ENCODE measurements at regions not wholly inside any gene's neighbourhood (a gene's known extent, or its start where the extent isn't known, plus 50 kb on each side); places are given as distances from the start of the nearest gene placed in this dataset.
"Not testable (repeated sequence)": the region's sequence is repeated elsewhere in the genome, so short reads cannot be mapped to it uniquely, and the experiment has no call there.

DNA sequence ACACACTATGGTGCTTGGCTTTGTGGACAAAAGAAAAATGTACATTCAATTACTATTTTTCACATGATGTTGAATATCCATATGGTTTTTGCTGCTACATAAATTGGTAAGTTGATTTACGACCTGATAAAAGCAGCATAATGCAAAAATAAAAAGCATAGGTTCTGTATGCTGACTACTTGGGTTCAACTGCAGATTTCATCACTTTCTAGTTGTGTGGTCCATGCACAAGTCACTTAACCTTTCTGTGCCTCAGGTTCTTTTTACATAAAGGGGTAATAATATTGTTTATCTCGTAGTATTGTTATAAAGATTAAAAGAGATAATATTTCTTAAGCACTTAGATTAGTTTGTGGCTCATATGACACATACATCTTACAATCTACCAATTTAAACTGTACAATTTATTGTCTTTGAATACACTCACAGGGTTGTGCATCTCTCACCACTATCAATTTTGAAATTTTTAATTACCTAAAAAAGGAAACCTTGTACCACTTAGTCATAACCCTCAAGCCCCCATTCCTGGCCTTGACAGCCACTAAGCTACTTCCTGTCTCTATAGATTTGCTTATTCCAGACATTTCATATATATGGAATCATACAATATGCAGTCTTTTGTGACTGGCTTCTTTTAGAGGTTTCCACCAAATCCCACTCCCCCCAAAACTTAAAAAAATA lies 1443.9 kb downstream of the SUCLG1 start:
- no peak overlapping the region for H3K4me3 ChIP-seq (ENCODE audit: low read depth, low read length)
- DNase-seq (ENCODE audit: low read depth): no peak

DNA sequence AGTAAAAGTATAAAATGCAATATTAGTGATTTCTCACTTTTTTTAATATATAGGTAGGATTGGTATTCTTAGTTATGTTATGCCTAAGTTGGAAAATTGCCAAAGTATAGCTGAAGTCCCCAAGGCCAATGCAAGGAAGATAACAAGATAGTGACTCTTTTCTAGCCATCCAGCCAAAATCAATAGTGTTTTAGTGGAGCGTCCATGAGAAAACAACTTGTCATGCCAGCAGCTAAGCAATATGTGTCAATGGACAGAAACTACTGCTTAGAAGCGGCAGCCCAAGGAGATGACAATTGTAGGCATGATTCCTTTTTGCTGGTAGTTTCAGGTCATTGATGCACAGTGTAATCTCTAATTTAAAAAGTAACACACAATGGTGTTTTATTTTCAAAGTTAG lies 1444.6 kb downstream of the SUCLG1 start:
- no peak overlapping the region for H3K4me3 ChIP-seq (ENCODE audit: low read depth, low read length)
- no peak for DNase-seq (ENCODE audit: low read depth)

DNA sequence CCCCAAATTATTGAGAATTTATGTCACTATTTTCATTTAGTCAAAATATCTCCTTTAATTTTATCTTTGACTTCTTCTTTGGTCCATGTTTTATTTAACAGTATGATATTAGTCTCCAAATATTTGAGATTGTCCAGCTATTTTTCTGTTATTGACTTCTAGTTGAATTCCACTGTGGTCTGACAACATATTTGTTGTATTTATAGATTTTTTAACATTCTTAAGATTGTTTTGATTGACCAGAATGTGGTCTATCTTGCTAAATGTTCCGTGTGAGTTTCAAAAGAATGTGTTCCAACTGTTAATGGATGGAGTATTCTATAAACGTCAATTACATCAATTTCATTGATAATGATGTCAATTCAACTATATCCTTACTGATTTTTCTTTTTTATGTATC lies 1452.1 kb downstream of the SUCLG1 start:
- no peak for DNase-seq (ENCODE audit: low read depth)
- no peak overlapping the region for H3K4me3 ChIP-seq (ENCODE audit: low read depth, low read length)

DNA sequence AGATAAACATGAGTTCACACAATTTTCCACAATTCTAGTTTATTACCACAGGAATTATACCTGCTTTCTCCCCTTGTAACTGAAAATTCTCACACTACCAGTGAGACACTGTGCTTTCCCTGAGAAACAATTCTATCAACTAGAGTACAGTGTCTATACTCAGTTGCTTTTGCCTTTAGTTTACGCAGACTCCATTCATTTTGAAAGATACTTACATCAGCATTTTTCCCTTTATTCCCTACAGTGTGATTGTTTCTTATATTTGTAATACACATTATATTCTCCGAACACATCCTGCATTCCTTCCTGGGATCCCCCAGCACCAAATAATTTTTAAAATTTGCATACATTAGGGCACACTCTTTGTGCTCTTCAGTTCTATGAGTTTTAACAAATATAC lies 1455.5 kb downstream of the SUCLG1 start:
- no peak for DNase-seq (ENCODE audit: low read depth)
- no peak overlapping the region for H3K4me3 ChIP-seq (ENCODE audit: low read depth, low read length)

DNA sequence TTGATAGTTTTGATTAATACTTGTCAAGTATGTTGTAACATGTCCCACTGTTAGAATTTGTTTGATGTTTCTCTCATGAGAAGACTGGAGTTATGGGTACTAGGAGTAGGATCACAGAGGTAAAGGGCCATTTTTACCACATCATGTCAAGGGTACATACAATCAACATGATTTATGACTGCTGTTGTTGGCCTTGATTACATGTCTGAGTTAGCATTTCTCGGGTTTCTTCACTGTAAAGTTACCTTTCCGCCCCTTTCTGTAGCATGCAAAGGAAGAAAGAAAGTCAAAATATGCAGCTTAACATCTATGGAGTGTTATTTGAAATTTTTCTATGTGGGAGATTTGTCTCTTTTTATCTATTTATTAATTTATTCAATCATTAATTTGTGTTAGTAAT lies 1456.4 kb downstream of the SUCLG1 start:
- H3K4me3 ChIP-seq (ENCODE audit: low read depth, low read length): no peak overlapping the region
- DNase-seq (ENCODE audit: low read depth): no peak

DNA sequence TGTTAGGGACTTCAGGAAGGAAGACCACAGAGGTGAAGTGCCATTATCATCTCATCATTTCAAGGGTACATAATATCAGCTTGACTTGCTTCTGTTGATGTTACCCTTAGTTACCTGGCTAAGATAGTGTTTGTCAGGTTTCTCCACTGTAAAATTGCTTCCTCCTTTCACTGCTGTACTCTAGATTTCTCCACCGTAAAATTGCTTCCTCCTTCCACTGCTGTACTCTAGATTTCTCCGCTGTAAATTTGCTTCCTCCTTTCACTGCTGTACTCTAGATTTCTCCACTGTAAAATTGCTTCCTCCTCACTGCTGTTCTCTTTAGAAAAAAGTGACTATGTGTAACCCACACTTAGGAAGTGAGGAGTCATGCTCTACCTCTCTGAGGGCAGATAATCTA lies 1460.3 kb downstream of the SUCLG1 start:
- DNase-seq (ENCODE audit: low read depth): no peak
- no peak overlapping the region for H3K4me3 ChIP-seq (ENCODE audit: low read depth, low read length)

DNA sequence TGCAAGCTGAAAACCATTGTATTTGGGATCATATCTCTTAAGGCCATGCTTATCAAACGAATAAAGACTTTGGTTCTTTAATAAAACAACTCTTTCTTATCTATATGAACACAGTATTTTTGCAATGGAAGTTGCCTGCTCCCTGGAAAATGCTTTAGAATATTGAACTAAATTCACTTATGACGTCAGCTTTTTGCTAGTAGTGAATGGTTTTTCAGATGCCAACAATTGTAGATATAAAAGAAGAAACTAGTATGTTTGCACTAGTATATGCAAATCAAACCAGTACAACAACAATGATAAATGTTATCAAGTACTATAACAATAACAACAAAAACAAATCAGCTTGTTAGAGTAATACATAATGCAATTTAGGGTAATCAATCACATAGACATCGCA lies 1462.9 kb downstream of the SUCLG1 start:
- no peak overlapping the region for H3K4me3 ChIP-seq (ENCODE audit: low read depth, low read length)
- DNase-seq (ENCODE audit: low read depth): no peak

DNA sequence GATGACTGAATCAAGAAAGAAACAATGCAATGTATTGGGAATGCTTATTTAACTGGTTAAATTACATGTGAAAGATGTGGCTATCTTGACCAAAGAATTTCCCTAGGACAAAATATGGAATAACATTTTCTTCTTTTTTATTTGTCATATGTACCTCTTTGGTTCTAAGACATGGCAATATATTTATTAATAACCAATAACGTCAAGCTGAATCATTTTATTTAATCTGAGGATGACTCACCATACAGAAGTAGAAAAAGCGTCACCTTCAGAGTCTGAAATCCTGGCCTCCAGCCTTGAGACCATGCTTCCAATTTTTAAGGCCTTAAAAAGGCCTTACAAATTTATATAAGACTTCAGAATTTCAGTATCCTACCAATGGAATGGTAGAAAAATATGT lies 1464.9 kb downstream of the SUCLG1 start:
- no peak overlapping the region for H3K4me3 ChIP-seq (ENCODE audit: low read depth, low read length)
- no peak for DNase-seq (ENCODE audit: low read depth)

DNA sequence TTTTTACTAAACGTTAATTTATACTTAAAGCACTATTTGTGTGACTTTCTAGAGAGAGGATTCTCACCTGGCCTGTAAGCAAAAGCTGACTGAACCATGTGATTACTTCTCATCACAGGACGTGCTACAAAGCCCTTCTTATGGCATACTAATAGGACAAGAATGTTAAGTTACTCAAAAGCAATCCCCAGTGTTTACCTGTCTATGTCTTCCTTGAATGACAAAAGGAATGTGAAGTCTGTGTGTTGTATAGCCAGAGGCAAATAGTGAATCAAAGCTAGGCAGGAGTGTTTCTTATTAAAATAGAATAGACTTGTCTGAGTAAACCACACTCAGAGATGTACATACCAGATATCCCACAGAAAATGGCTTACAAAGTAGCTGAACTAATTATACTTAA lies 1465.5 kb downstream of the SUCLG1 start:
- no peak for DNase-seq (ENCODE audit: low read depth)

DNA sequence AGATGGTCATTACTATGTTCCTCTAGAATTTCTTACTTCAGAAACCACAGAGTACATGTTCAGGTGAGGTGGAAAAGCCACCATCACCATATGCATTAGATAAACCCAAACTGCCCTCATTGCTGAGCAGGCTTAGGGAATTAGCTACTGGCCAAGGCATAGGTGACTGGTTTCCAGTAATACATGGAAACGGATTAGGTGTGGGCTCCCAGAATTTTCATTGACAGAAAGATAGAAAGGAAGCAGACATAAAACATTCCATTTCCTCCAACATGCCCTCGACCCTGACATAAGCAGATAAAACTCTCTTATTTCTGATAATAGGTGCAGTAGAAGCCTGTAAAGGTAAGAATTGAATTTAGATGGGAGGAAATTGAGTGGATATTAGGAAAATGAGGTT lies 1466.1 kb downstream of the SUCLG1 start:
- DNase-seq (ENCODE audit: low read depth): no peak
- H3K4me3 ChIP-seq (ENCODE audit: low read depth, low read length): no peak overlapping the region

More for the DNA sequence above, 1465.5 kb downstream of the SUCLG1 start:
- no peak overlapping the region for H3K4me3 ChIP-seq (ENCODE audit: low read depth, low read length)

DNA sequence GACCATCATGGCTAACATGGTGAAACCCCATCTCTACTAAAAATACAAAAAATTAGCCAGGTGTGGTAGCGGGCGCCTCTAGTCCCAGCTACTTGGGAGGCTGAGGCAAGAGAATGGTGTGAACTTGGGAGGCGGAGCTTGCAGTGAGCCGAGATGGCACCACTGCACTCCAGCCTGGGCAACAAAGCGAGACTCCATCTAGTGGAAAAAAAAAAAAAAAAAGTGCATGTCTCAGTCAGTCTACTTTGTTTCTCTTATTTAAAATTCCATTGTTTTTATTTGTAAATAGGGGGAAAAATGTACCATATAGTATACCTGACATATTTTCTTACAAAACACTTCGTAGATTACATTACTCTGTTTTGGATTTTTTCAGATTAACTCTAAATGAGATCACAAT lies 1471.4 kb downstream of the SUCLG1 start:
- not testable (repeated sequence) for H3K4me3 ChIP-seq (ENCODE audit: low read depth, low read length); DNase-seq (ENCODE audit: low read depth)

DNA sequence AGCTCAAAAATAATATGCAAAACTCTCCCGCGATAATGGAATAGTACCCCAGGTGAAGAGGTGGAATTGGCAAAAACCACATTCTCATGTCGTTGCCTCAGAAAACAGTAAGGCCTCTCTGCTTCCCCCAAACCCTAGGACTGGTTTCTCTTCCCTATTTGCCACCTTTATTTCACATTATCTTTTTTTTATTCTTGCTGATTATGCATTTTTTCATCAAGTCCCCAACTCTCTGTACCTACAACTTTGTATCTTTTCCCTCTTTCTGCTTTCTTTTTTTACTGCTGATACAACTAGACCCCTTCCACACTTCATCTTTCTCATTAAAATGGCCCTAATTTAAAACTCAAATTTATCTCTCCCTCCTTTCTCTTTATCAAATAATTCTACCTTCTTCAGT lies 1472.2 kb downstream of the SUCLG1 start:
- no peak overlapping the region for H3K4me3 ChIP-seq (ENCODE audit: low read depth, low read length)
- DNase-seq (ENCODE audit: low read depth): no peak

DNA sequence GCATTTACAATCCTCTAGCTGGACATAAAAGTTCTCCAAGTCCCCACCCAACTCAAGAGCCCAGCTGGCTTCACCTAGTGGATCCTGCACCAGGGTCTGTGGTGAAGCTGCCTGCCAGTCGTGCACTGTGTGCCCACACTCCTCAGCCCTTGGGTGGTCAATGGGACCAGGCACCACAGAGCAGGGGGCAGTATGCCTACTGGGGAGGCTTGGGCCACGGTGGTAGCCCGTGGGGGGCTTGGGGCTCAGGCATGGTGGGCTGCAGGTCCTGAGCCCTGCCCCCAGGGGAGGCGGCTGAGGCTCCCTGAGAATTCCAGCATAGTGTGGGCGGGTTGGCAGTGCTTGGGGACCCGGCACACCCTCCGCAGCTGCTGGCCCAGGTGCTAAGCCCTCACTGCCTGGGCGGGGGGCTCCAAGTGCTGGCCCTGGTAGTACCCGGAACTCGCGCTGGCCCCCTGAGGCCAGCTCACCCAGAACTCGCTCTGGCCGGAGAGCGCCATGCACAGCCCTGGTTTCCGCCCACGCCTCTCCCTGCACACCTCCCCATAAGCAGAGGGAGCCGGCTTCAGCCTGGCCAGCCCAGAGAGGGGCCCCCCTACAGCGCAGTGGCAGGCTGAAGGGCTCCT lies 1473.4 kb downstream of the SUCLG1 start:
- DNase-seq (ENCODE audit: low read depth): no peak
- no peak overlapping the region for H3K4me3 ChIP-seq (ENCODE audit: low read depth, low read length)

DNA sequence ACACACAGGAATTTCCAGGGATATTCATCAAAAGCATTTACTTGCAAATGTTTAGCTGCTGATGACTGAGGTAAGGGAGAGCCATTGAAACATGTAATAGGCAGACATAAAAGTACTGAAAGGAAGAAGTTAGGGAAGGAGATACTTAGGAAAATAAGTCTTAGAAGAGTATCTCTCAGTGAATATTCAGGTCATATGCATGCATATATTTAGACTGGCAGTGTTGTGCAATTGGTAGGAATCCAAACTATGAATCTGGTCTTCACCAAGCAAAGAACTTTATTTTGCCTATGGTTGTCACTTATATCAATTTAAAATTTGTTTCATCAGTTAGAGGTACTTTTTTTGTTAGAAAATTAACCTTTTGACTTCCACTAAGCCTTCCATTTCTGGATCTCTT lies 1490.7 kb downstream of the SUCLG1 start:
- DNase-seq (ENCODE audit: low read depth): no peak
- H3K4me3 ChIP-seq (ENCODE audit: low read depth, low read length): no peak overlapping the region

DNA sequence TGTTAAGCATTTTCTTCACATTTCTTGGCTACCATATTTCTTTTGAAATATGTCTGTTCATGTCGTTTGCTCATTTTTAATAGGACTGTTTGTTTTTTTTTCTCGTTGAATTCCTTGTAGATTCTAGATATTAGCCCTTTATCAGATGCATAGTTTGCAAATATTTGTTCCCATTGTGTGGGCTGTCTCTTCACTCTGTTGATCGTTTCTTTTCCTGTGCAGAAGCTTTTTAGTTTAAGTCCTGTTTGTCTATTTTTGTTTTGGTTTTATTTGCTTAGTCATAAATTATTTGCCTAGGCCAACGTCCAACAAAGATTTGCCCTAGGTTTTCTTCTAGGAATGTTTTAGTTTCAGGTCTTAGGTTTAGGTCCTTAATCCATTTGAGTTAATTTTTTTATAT lies 1494.7 kb downstream of the SUCLG1 start:
- DNase-seq (ENCODE audit: low read depth): no peak
- H3K4me3 ChIP-seq (ENCODE audit: low read depth, low read length): no peak overlapping the region

DNA sequence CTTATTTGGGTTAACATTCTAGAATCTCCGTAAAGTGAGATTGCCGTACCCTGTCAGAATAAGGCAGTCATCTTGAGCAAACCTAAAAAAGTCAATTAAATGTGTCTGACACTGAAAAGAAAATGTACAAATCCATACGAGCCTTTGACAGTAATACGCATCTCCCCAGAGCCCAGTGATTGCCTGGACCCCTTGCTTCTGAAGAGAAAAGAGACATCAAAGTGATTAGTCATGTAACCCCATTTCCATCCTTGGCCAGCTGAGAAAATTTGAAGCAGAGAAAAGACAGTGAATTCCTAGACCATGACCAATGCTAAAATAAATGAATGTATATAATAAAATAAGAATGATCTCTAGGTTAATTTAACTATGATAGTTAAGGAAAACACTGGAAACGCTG lies 1499.4 kb downstream of the SUCLG1 start:
- no peak for DNase-seq (ENCODE audit: low read depth)
- no peak overlapping the region for H3K4me3 ChIP-seq (ENCODE audit: low read depth, low read length)

DNA sequence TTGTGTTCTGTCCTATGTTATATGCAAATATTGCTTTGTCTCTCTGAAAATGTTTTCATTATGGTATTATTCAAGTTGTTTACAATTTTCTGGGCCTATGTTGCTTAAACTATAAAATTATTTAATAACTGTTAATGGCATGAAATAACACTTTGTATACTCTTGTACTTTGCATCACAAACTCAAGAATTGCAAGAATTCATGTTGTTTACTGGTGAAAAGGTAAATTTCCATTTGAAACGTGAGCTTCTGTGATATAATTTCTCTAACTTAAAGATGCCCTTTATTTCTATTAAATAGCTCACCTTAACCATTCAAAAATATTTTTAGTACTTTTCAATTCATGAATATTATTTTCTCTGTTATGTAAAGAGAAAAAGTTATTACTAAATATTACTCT lies 1504.2 kb downstream of the SUCLG1 start:
- no peak overlapping the region for H3K4me3 ChIP-seq (ENCODE audit: low read depth, low read length)
- DNase-seq (ENCODE audit: low read depth): no peak

DNA sequence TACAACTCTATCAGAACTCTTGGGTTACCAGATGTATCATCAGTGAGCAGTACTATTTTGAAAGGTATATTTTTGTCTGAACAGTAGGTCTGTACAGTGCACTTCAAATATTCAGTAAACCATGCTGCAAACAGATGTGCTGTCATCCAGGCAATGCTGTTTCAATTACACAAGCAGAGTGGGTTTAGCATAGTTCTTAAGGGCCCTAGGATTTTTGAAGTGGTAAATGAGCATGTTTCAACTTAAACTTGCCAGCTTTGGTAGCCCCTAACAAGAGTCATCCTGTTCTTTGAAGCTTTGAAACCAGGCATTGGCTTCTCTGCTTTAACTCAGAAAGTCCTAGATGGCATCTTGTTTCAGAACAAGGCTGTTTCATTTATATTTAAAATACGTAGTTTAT lies 1519.9 kb downstream of the SUCLG1 start:
- H3K4me3 ChIP-seq (ENCODE audit: low read depth, low read length): no peak overlapping the region
- DNase-seq (ENCODE audit: low read depth): no peak

DNA sequence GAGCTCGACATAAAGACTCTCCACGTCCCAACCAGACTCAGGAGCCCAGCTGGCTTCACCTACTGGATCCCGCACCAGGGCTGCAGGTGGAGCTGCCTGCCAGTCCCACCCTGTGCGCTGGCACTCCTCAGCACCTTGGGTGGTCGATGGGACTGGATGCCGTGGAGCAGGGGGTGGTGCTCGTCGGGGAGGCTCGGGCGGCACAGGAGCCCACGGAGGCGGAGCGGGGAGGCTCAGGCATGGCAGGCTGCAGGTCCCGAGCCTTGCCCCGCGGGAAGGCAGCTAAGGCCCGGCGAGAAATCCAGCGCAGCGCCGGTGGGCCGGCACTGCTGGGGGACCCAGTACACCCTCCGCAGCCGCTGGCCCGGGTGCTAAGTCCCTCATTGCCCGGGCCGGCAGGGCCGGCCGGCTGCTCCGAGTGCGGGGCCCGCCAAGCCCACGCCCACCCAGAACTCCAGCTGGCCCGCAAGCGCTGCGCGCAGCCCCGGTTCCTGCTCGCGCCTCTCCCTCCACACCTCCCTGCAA lies 1520.7 kb downstream of the SUCLG1 start:
- H3K4me3 ChIP-seq (ENCODE audit: low read depth, low read length); DNase-seq (ENCODE audit: low read depth): not testable (repeated sequence)

DNA sequence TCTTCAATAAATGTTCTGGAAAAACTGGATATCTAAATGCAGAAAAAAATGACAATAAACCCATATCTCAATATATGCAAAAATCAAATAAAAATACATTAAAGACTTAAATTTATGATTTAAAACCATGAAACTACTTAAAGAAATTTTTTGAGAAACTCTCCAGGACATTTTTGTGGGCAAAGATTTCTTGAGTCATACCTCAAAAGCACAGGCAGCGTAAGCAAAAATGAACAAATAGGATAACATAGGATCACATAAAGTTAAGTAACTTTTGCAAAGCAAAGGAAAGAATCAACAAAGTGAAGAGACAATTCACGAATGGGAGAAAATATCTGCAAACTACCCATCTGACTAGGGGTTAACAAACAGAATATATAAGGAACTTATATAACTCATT lies 1545.5 kb downstream of the SUCLG1 start:
- H3K4me3 ChIP-seq (ENCODE audit: low read depth, low read length): no peak overlapping the region
- no peak for DNase-seq (ENCODE audit: low read depth)

DNA sequence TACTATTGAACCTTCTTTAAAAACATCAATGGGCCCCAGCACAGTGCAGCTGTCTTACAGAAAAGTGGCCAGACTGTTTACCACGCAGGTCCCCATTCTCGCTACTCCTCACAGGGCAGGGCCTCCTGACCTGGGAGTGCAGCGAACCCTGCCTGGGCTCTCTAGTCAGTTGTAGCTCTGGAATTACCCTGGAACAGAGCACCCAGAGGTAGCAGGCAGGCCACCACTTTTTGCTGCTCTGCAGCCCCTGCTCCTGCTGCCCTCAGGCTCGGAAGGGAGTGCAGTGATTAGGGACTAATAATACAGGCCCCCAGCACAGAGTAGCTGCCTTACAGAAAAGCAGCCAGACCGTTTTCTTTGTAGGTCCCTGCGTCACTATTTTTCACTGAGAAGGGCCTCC lies 1563.0 kb downstream of the SUCLG1 start:
- no peak for DNase-seq (ENCODE audit: low read depth)
- H3K4me3 ChIP-seq (ENCODE audit: low read depth, low read length): no peak overlapping the region

All from skeletal muscle cell (primary cell).